A673 (cell line): ENCODE measurements at regions not wholly inside any gene's neighbourhood (a gene's known extent, or its start where the extent isn't known, plus 50 kb on each side); places are given as distances from the start of the nearest gene placed in this dataset.

ENCODE experiments used
- BruUV-seq: library from RNA; stranded (reverse); fragments of 400-500 nt; replicated peaks from 2 replicates; lab custom pipeline; 2021; lab: Mats Ljungman, UMichigan
- CTCF ChIA-PET: fragments of 300-600 bp; sonication (Branson Sonifier 250); formaldehyde crosslinking; loops from one replicate; lab custom pipeline; 2022; ENCODE audit warnings: antibody characterized with exemption; lab: Charles Lee
- POLR2A ChIA-PET: fragments of 300-600 bp; sonication (Branson Sonifier 250); formaldehyde crosslinking; loops from one replicate; lab custom pipeline; 2022; ENCODE audit warnings: antibody characterized with exemption; ENCODE audit not compliant: low non-redundant PET; lab: Charles Lee
- DNase-seq: peaks from one replicate; pipeline ENCODE4 v3.0.0-alpha.2; 2015; ENCODE audit warnings: low spot score
- H3K27ac ChIP-seq: fragments of 200-600 bp; sonication (generic); 2 replicates; pipeline ENCODE4 v1.5.1; 2016; ENCODE audit warnings: mixed run types, low read depth, mild to moderate bottlenecking, mixed read lengths, antibody characterized with exemption, low read length; ENCODE audit not compliant: poor library complexity, severe bottlenecking
- H3K27me3 ChIP-seq: fragments of 200-600 bp; sonication (generic); replicated peaks from 2 replicates; pipeline ENCODE4 v1.6.1; 2017; ENCODE audit warnings: mixed run types, low read depth, mild to moderate bottlenecking, mixed read lengths, antibody characterized with exemption, low read length; ENCODE audit not compliant: insufficient read depth, poor library complexity
- H3K36me3 ChIP-seq: fragments of 200-600 bp; sonication (generic); 2 replicates; pipeline ENCODE4 v1.6.1; 2016; ENCODE audit warnings: mixed run types, mild to moderate bottlenecking, mixed read lengths, antibody characterized with exemption, low read length; ENCODE audit not compliant: insufficient read depth, poor library complexity, severe bottlenecking
- H3K4me1 ChIP-seq: fragments of 200-600 bp; sonication (generic); 2 replicates; pipeline ENCODE4 v1.6.1; 2017; ENCODE audit warnings: mixed run types, mild to moderate bottlenecking, mixed read lengths, antibody characterized with exemption, low read length; ENCODE audit not compliant: insufficient read depth, poor library complexity, severe bottlenecking
- H3K4me3 ChIP-seq: fragments of 200-600 bp; sonication (generic); 2 replicates; pipeline ENCODE4 v1.5.1; 2016; ENCODE audit warnings: low read depth, mixed run types, mild to moderate bottlenecking, mixed read lengths, low read length; ENCODE audit not compliant: poor library complexity, severe bottlenecking
- H3K9me3 ChIP-seq: fragments of 200-600 bp; sonication (generic); 2 replicates; pipeline ENCODE4 v1.6.1; 2016; ENCODE audit warnings: mixed run types, low read depth, mild to moderate bottlenecking, mixed read lengths, antibody characterized with exemption, low read length; ENCODE audit not compliant: poor library complexity, severe bottlenecking
- CTCF ChIP-seq: fragments of 300-800, 200-600 bp; sonication (generic); conservative IDR thresholded peaks from 2 replicates; pipeline ENCODE4 v1.5.1; 2017; ENCODE audit warnings: low read depth, mild to moderate bottlenecking, antibody characterized with exemption, low read length, moderate library complexity, mixed read lengths
- EZH2 ChIP-seq: fragments of 200-600 bp; sonication (generic); IDR thresholded peaks from 2 replicates; pipeline ENCODE4 v1.6.1; 2017; ENCODE audit warnings: borderline replicate concordance, low read depth, mild to moderate bottlenecking, mixed read lengths, antibody characterized with exemption, low read length; ENCODE audit not compliant: poor library complexity, severe bottlenecking
- intact Hi-C: fragments of 100-400 bp; cut with micrococcal nuclease; formaldehyde crosslinking; loops from one replicate; pipeline ENCODE4 v1.10.0; 2022; ENCODE audit not compliant: unreplicated experiment

- H3K9me3 ChIP-seq, result no peaks in the 10 kb centered on the region
- no peaks in the 10 kb centered on the region for H3K4me1 ChIP-seq
- no TSS peak for BruUV-seq
- CTCF ChIA-PET, result no interaction called here
- H3K36me3 ChIP-seq, result no peaks in the 10 kb centered on the region
- no peak for DNase-seq
- intact Hi-C loops, result no loop called here
- POLR2A ChIA-PET, result no interaction called here
- no peaks in the 10 kb centered on the region for H3K27me3 ChIP-seq
- no peak overlapping the region for H3K27ac ChIP-seq
- TF ChIP-seq CTCF, result no peak
- TF ChIP-seq EZH2, result no peak
- no peak overlapping the region for H3K4me3 ChIP-seq
Observed at GRCh38 chr2:220025207-220025606, 397.8 kb downstream of the SLC4A3 start.

GRCh38 chr2:220029013-220029412, 401.6 kb downstream of the SLC4A3 start:
- no peaks in the 10 kb centered on the region for H3K27me3 ChIP-seq
- DNase-seq, result no peak
- no TSS peak for BruUV-seq
- ChIA-PET CTCF (no interaction called here), POLR2A (no interaction called here)
- no peaks in the 10 kb centered on the region for H3K4me1 ChIP-seq
- no peak overlapping the region for H3K4me3 ChIP-seq
- no peaks in the 10 kb centered on the region for H3K36me3 ChIP-seq
- no peaks in the 10 kb centered on the region for H3K9me3 ChIP-seq
- intact Hi-C loops, result no loop called here
- no peak overlapping the region for H3K27ac ChIP-seq
- no peak for TF ChIP-seq CTCF
- TF ChIP-seq EZH2, result no peak

GRCh38 chr2:220033546-220033945, 406.1 kb downstream of the SLC4A3 start:
- Histone ChIP-seq H3K27ac (no peak overlapping the region), H3K9me3 (no peaks in the 10 kb centered on the region), H3K4me1 (no peaks in the 10 kb centered on the region), H3K4me3 (no peak overlapping the region), H3K27me3 (no peaks in the 10 kb centered on the region), H3K36me3 (no peaks in the 10 kb centered on the region)
- BruUV-seq, result no TSS peak
- TF ChIP-seq CTCF (no peak), EZH2 (no peak)
- intact Hi-C loops, result no loop called here
- ChIA-PET POLR2A (no interaction called here), CTCF (no interaction called here)
- no peak for DNase-seq
